ENCODE measurements at regions not wholly inside any gene's neighbourhood (a gene's known extent, or its start where the extent isn't known, plus 50 kb on each side); places are given as distances from the start of the nearest gene placed in this dataset.
"Not testable (repeated sequence)": the region's sequence is repeated elsewhere in the genome, so short reads cannot be mapped to it uniquely, and the experiment has no call there.

- DNase-seq (ENCODE audit: extremely low spot score, insufficient read length, low read depth) (no peak), FAIRE-seq (no peak)
These were observed 739.9 kb upstream of the AMOT start for GRCh38 chrX:113580486-113580885.

GRCh38 chrX:113558576-113558975 lies 717.9 kb upstream of the AMOT start:
- DNase-seq (ENCODE audit: extremely low spot score, insufficient read length, low read depth) (no peak), FAIRE-seq (no peak)

- DNase-seq (ENCODE audit: extremely low spot score, insufficient read length, low read depth) (no peak), FAIRE-seq (no peak)
These were observed 711.3 kb upstream of the AMOT start for GRCh38 chrX:113551919-113552318.

- no peak for FAIRE-seq
- no peak for DNase-seq (ENCODE audit: extremely low spot score, insufficient read length, low read depth)
These were observed 707.8 kb upstream of the AMOT start for GRCh38 chrX:113548308-113549015.

- DNase-seq (ENCODE audit: extremely low spot score, insufficient read length, low read depth) (no peak), FAIRE-seq (no peak)
These were observed 704.4 kb upstream of the AMOT start for GRCh38 chrX:113545040-113545439.

- DNase-seq (ENCODE audit: extremely low spot score, insufficient read length, low read depth) = no peak
- no peak for FAIRE-seq
These were observed 699.1 kb upstream of the AMOT start for GRCh38 chrX:113539599-113540356.

- DNase-seq (ENCODE audit: extremely low spot score, insufficient read length, low read depth) = no peak
- FAIRE-seq = no peak
These were observed 688.9 kb upstream of the AMOT start for GRCh38 chrX:113529426-113530013.

DNA sequence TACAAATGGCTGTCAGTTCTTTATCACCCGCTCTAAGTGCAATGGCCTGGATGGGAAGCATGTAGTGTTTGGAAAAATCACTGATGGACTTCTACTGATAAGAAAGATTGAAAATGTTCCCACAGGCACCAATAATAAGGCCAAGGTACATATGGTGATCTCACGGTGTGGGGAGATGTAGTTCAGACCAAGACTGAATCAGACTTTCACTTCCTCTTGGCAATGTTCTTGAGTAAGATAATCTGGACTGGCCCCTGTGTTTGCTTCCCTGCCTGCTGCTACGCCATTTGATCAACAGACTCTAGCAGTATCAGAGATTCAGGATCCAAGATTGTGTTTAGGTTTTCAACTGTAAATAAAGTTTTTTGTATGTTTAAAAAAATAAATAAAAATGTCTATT lies 682.2 kb upstream of the AMOT start:
- DNase-seq (ENCODE audit: extremely low spot score, insufficient read length, low read depth) (no peak), FAIRE-seq (peak; percentile 85)

- FAIRE-seq = no peak
- DNase-seq (ENCODE audit: extremely low spot score, insufficient read length, low read depth) = no peak
These were observed 674.3 kb upstream of the AMOT start for GRCh38 chrX:113514906-113515305.

GRCh38 chrX:113512700-113513395 lies 672.2 kb upstream of the AMOT start:
- no peak for FAIRE-seq

GRCh38 chrX:113510586-113510985 lies 670.0 kb upstream of the AMOT start:
- FAIRE-seq = no peak

More at GRCh38 chrX:113512700-113513395, 672.2 kb upstream of the AMOT start:
- DNase-seq (ENCODE audit: extremely low spot score, insufficient read length, low read depth) = no peak

GRCh38 chrX:113492895-113493294 lies 652.3 kb upstream of the AMOT start:
- no peak for FAIRE-seq
- no peak for DNase-seq (ENCODE audit: extremely low spot score, insufficient read length, low read depth)

More at GRCh38 chrX:113510586-113510985, 670.0 kb upstream of the AMOT start:
- DNase-seq (ENCODE audit: extremely low spot score, insufficient read length, low read depth) = no peak

DNA sequence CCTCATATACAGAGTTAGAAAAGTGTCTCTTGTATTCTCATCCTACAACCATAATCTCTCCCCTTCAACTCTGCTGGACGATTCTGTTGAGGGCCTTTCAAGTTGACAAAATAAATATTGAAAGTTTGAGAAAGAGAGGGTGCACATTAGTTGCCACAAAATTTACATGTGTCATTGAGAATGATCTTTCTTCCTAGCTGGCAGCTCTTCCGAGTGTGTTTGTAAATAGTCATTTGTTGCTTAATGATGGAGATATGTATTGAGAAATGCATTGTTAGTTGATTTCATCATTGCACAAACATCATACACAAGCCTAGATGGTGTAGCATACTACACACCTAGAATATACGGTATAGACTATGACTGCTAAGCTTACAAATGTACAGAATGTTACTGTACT lies 632.8 kb upstream of the AMOT start:
- no peak for DNase-seq (ENCODE audit: extremely low spot score, insufficient read length, low read depth)
- FAIRE-seq = no peak

DNA sequence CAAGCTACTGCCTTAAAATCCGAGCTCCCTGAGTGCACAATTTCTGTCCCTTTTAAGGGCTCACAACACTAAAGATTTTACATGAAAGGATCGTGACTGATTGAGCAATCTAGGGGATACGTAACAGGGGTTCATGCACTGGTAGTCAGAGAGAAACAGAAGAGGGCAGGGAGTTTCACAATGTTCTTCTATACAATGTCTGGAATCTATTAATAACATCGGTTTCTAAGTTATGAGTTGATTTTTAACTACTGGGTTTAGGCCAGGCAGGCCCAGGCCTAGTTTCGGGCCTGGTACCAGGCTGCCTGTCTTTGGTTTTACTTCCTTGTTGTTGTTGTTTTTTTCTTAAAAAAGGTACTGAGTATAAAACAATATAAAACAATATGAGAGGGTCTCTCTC lies 632.4 kb upstream of the AMOT start:
- DNase-seq (ENCODE audit: extremely low spot score, insufficient read length, low read depth) = not testable (repeated sequence)
- FAIRE-seq = peak; percentile 97

GRCh38 chrX:113470166-113470565 lies 629.5 kb upstream of the AMOT start:
- DNase-seq (ENCODE audit: extremely low spot score, insufficient read length, low read depth) (no peak), FAIRE-seq (no peak)

- FAIRE-seq (no peak), DNase-seq (ENCODE audit: extremely low spot score, insufficient read length, low read depth) (no peak)
These were observed 617.1 kb upstream of the AMOT start for GRCh38 chrX:113457719-113458118.

DNA sequence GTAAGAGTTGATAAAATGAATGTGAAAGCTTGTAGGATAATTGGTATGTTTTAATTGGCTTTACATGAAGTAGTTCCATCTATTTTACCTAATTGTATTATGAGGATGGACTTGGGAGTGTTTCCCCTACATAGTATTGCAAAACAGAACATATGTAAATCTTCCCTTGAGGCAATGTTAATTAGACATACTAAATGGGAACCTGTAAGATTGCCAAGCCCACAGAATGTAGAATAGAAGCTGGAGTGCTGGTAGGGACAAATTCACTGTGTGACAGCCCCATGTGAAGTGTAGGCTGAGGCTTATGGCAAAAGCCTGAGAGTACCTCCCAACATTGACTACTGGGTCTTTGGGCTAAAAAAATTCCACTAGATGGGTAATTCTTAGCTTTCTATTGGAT lies 615.0 kb upstream of the AMOT start:
- DNase-seq (ENCODE audit: extremely low spot score, insufficient read length, low read depth) (no peak), FAIRE-seq (no peak)

DNA sequence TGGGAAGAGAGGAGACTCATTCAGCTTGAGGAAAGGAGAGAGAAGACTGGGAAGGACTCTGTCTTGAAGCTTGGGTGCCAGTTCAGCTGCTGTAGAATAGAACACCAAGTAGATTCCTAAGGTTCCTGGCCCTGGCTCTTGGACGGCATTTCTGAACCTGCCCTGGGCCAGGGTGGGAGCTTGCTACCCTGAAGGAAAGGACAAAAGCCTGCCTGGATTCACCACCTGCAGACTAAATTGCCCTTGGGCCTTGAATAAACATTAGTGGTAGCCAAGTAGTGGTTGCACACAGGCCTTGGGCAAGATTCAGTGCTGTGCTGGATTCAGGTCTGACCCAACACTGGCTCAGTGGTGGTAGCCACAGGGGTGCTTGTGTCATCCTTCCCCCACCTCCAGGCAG lies 588.4 kb upstream of the AMOT start:
- FAIRE-seq (no peak), DNase-seq (ENCODE audit: extremely low spot score, insufficient read length, low read depth) (no peak)

DNA sequence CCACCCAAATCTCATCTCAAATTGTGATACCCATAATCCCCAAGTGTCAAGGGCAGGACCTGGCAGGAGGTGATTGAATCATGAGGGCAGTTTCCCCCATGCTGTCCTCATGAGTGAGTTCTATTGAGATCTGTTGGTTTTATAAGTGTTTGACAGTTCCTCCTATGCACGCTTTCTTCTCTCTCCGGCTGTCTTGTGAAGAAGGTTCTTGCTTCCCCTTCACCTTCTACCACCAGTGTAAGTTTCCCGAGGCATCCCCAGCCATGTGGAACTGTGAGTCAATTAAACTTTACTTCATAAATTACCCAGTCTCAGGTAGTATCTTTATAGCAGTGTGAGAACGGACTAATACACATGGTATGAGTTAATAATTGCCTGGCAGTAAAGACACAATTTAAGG lies 581.7 kb upstream of the AMOT start:
- FAIRE-seq (no peak), DNase-seq (ENCODE audit: extremely low spot score, insufficient read length, low read depth) (no peak)

DNA sequence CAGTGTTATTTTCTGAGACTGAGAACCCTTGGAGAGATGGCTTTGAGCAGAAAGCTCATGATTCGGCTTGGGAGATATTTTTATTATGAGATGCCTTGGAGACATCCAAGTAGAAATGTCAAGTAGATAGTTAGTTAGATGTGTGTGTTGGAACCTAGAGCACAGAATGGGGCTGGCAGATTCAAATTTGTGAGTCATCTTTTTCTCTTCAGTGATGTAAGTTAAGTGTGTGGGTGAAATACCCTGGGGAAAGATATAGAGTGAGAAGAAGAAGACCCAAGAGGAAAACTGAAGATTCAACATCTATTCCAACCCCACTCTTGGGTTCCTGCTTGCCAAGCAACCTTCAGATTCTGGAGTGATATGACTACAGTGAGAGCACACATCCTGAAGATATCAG lies 580.8 kb upstream of the AMOT start:
- FAIRE-seq = no peak
- no peak for DNase-seq (ENCODE audit: extremely low spot score, insufficient read length, low read depth)

DNA sequence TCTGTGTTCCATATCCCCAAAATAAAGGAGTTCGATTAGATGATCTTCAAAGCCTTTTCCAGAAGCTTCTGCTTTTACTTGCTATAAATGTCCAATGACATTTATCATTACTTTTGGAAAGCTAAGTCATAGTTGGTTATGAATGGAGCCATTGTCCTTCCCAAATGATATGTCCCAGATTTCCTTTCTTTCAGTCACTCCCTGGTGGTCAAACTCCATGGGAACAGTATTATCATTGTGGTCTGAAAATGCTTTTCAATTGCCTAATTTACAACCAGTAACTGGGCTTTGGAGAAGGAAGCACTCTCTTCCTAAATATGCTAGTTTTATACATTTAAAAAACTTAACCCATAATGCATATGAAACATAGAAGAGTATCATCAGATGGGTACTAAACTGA lies 571.5 kb upstream of the AMOT start:
- DNase-seq (ENCODE audit: extremely low spot score, insufficient read length, low read depth) = no peak
- FAIRE-seq = no peak
